HG03521 (cell line): ENCODE measurements at regions not wholly inside any gene's neighbourhood (a gene's known extent, or its start where the extent isn't known, plus 50 kb on each side); places are given as distances from the start of the nearest gene placed in this dataset.

ENCODE experiments used
- ATAC-seq: cut with Tn5 transposase; IDR thresholded peaks from one replicate; pipeline ENCODE4 v1.9.1; 2021; ENCODE audit warnings: mild to moderate bottlenecking, moderate library complexity; ENCODE audit not compliant: unreplicated experiment

- ATAC-seq, result no peak
Measured at GRCh38 chr7:35581605-35582210, 113.2 kb downstream of the HERPUD2 start.

GRCh38 chr7:35576031-35576573 lies 118.8 kb downstream of the HERPUD2 start:
- no peak for ATAC-seq

GRCh38 chr7:35571611-35572240 lies 123.2 kb downstream of the HERPUD2 start:
- ATAC-seq, result no peak

- no peak for ATAC-seq
Measured at GRCh38 chr7:35570937-35571336, 124.0 kb downstream of the HERPUD2 start.

- no peak for ATAC-seq
Measured at GRCh38 chr7:35565927-35566326, 129.0 kb downstream of the HERPUD2 start.

GRCh38 chr7:35558841-35559240 lies 136.1 kb downstream of the HERPUD2 start:
- ATAC-seq, result no peak

GRCh38 chr7:35556515-35557471 lies 138.1 kb downstream of the HERPUD2 start:
- ATAC-seq, result no peak

- ATAC-seq, result no peak
Measured at GRCh38 chr7:35555934-35556333, 139.0 kb downstream of the HERPUD2 start.

- no peak for ATAC-seq
Measured at GRCh38 chr7:35555386-35555785, 139.5 kb downstream of the HERPUD2 start.

GRCh38 chr7:35553519-35553918 lies 141.4 kb downstream of the HERPUD2 start:
- no peak for ATAC-seq

GRCh38 chr7:35552691-35553090 lies 142.2 kb downstream of the HERPUD2 start:
- ATAC-seq, result no peak

GRCh38 chr7:35551321-35552081 lies 143.4 kb downstream of the HERPUD2 start:
- ATAC-seq, result no peak

GRCh38 chr7:35550831-35551230 lies 144.1 kb downstream of the HERPUD2 start:
- no peak for ATAC-seq

- ATAC-seq, result no peak
Measured at GRCh38 chr7:35549781-35550180, 145.2 kb downstream of the HERPUD2 start.

GRCh38 chr7:35548291-35548690 lies 146.6 kb downstream of the HERPUD2 start:
- ATAC-seq, result no peak

GRCh38 chr7:35546691-35547429 lies 148.1 kb downstream of the HERPUD2 start:
- no peak for ATAC-seq

GRCh38 chr7:35545831-35546230 lies 149.1 kb downstream of the HERPUD2 start:
- no peak for ATAC-seq

GRCh38 chr7:35544028-35544742 lies 150.8 kb downstream of the HERPUD2 start:
- no peak for ATAC-seq
